Astrocyte of the spinal cord (primary cell): ENCODE measurements at regions not wholly inside any gene's neighbourhood (a gene's known extent, or its start where the extent isn't known, plus 50 kb on each side); places are given as distances from the start of the nearest gene placed in this dataset.

Experiments
- DNase-seq: peaks from one replicate; pipeline ENCODE4 v3.0.0; 2011; ENCODE audit warnings: low read depth, low spot score
- H3K4me3 ChIP-seq: 2 replicates; pipeline ENCODE4 v1.5.1; 2011; ENCODE audit warnings: low read depth, mild to moderate bottlenecking, low read length, moderate library complexity
- CTCF ChIP-seq: IDR thresholded peaks from 2 replicates; pipeline ENCODE4 v1.5.1; 2012; ENCODE audit warnings: low read depth, mild to moderate bottlenecking, low read length, inconsistent platforms
- in situ Hi-C: cut with HindIII; loops from 2 replicates; pipeline ENCODE4 v1.10.0; 2017; ENCODE audit warnings: low sequenced_read_pairs

GRCh38 chr6:56749632-56750151 is 107.0 kb upstream of the DST start:
- DNase-seq, result peak; percentile 88
- no peak for TF ChIP-seq CTCF
- in situ Hi-C loops, result no loop called here
- no peak overlapping the region for H3K4me3 ChIP-seq

- no peak overlapping the region for H3K4me3 ChIP-seq
- no peak for DNase-seq
- in situ Hi-C loops, result no loop called here
- no peak for TF ChIP-seq CTCF
Observed at GRCh38 chr6:56746767-56747504, 104.2 kb upstream of the DST start.

DNA sequence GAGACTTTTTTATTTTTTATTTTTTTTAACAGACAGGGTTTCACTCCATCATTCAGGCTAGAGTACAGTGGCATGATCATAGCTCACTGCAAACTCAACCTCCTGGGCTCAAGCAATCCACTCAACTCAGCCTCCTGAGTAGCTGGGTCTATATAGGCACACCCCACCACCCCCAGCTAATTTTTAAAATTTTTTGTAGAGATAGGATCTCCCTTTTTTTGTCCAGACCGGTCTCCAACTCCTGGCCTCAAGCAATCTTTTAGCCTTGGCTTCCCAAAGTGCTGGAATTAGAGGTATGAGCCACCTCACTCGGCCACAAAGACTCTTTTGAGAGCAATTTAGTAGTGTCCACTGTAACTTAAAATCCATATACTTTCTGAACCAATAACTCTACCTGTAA is 103.3 kb upstream of the DST start:
- in situ Hi-C loops, result no loop called here
- TF ChIP-seq CTCF, result no peak
- no peak overlapping the region for H3K4me3 ChIP-seq
- DNase-seq, result no peak

GRCh38 chr6:56745081-56745480 is 102.4 kb upstream of the DST start:
- no peak overlapping the region for H3K4me3 ChIP-seq
- no peak for DNase-seq
- no peak for TF ChIP-seq CTCF
- in situ Hi-C loops, result no loop called here

DNA sequence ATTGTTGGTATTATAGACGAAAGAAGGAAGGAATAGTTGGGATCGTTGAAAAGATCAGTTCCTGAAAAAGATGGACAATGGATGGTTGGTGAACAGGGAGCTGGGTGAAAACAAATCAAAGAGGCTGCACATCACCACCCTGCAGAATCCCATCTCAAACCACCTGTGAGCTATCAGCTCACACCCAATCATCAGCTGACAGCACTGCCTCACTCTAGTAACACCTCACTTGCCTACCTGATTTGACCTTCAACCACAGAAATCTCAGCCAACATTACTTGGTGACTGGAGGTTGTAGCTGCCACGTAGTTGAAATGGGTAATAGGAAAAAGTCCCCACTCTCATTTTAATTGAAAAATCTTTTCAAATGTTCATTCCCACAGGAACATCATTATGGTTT is 101.8 kb upstream of the DST start:
- DNase-seq, result no peak
- no peak for TF ChIP-seq CTCF
- no peak overlapping the region for H3K4me3 ChIP-seq
- in situ Hi-C loops, result no loop called here

DNA sequence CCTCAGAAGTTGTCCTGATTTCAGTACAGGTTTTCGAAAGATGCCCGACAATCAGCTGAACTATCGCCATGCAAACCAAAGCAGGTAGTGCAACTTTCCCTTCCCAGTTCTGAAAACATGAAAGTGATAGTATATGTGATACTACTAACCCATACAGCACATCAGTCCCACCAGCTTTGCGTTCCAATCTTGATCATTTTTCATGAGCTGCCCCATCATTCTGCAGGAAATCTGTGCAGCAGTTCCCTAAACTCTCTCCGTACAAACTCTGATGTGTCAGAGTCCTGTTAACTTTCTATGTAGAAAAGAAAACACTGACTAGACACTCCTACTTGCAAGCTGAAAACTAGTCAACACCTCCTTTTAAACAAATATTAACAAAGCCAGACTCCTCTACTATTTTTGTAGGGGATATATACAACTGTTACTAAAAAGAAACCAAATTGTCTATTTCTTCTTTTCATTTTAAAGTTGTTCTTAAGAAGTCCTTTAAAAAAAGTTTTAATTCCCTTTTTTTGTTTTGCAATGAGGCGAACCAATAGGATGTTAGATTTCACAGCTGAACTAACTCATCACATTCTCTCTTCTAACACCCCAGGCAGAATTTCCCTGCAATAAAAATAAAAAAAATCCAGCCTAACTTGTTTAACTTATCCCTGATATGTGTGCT is 99.6 kb upstream of the DST start:
- peak; percentile 50 for DNase-seq
- peak overlapping the region; percentile 37 for H3K4me3 ChIP-seq
- in situ Hi-C loops, result no loop called here
- no peak for TF ChIP-seq CTCF
